ENCODE measurements at regions not wholly inside any gene's neighbourhood (a gene's known extent, or its start where the extent isn't known, plus 50 kb on each side); places are given as distances from the start of the nearest gene placed in this dataset.

DNA sequence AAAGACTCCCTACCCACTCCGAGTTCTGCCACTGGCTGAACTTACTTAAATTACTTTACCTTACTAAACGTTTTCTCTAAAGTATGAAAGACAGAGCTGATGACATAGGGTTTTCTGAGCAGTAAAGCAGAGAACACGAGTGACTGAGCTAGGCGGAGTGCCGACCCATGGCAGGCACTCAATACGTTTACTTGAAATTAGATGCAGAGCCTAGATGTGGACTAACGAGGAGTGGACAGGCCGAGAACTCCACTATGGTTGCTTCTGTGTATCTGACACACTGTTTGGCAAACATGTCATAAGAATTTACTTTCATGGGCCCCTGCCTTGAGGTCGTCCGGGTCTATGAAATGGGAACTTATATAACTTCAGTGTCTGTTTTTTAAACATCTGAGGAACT, 471.0 kb downstream of the STK39 start:
- no peaks in the 10 kb centered on the region for H3K36me3 ChIP-seq (ENCODE audit: insufficient read depth)
- no peak for DNase-seq (ENCODE audit: extremely low spot score)
- no peak overlapping the region for H3K4me3 ChIP-seq (ENCODE audit: low read depth, low read length)
- no peak overlapping the region for H3K27ac ChIP-seq (ENCODE audit: low read depth)
- WGBS, result 63% methylated on average over 10 of the region's 10 CpGs
- no peaks in the 10 kb centered on the region for H3K4me1 ChIP-seq (ENCODE audit: insufficient read depth)

DNA sequence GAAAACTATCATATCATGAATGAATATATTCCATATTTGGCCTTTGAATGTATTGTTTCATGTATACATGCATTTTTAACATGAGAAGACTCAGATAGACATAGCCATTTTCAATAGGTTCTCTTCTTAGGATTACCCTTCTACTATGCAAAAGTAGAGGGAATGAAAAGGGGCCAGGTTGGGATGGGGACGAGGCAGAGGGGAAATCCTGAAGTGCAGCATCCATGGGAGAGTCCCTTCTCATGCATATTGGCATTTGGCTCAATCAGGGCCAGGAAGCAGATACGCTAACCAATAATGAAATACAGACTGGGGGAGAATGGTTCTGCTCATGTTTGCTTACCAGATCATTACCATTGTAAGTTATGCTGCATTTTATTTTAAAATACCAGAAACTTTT, 475.8 kb downstream of the STK39 start:
- no peak overlapping the region for H3K4me3 ChIP-seq (ENCODE audit: low read depth, low read length)
- no peaks in the 10 kb centered on the region for H3K4me1 ChIP-seq (ENCODE audit: insufficient read depth)
- no peak for DNase-seq (ENCODE audit: extremely low spot score)
- WGBS, result 80% methylated on average over 2 of the region's 2 CpGs
- no peaks in the 10 kb centered on the region for H3K36me3 ChIP-seq (ENCODE audit: insufficient read depth)
- H3K27ac ChIP-seq (ENCODE audit: low read depth), result no peak overlapping the region

DNA sequence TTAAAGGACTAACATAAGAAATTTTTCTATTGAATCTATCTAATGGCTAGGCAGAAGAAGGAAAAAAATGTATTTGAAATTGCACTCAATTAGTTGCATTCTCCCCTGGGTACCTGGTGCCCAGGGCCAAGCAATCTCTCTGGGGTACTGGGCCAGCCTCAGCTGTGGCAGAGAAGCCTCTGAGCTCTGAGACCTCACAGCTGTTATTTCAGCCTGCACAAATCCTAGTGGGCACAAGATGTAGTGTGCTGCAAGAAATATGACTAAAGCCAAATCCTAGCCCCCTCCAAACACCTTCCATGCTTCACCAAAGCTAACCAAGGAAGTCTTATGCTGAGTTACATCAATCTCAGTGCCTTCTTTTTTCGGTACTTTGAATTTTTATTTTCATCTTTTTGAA, 478.4 kb downstream of the STK39 start:
- H3K4me1 ChIP-seq (ENCODE audit: insufficient read depth), result no peaks in the 10 kb centered on the region
- no peaks in the 10 kb centered on the region for H3K36me3 ChIP-seq (ENCODE audit: insufficient read depth)
- WGBS, result 92% methylated on average over 1 of the region's 1 CpG
- no peak for DNase-seq (ENCODE audit: extremely low spot score)
- no peak overlapping the region for H3K27ac ChIP-seq (ENCODE audit: low read depth)
- H3K4me3 ChIP-seq (ENCODE audit: low read depth, low read length), result no peak overlapping the region

DNA sequence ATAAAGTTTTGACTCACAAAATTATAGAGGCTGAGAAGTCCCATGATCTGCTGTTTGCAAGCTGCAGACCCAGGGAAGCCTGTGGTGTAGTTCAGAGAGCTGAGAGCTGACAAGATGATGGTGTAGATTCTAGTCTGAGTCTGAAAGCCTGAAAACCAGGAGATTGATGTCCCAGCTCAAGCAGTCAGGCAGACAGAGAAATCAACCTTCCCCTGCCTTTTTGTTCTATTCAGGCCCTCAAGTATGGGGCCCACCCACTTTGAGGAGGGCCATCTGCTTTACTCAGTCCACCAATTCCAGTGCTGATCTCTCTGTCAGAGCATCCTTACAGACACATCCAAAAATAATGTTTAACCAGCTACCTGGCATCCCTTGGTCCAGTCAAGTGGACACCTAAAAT, 479.6 kb downstream of the STK39 start:
- no peak for DNase-seq (ENCODE audit: extremely low spot score)
- H3K4me1 ChIP-seq (ENCODE audit: insufficient read depth), result no peaks in the 10 kb centered on the region
- H3K27ac ChIP-seq (ENCODE audit: low read depth), result no peak overlapping the region
- no peaks in the 10 kb centered on the region for H3K36me3 ChIP-seq (ENCODE audit: insufficient read depth)
- no peak overlapping the region for H3K4me3 ChIP-seq (ENCODE audit: low read depth, low read length)

DNA sequence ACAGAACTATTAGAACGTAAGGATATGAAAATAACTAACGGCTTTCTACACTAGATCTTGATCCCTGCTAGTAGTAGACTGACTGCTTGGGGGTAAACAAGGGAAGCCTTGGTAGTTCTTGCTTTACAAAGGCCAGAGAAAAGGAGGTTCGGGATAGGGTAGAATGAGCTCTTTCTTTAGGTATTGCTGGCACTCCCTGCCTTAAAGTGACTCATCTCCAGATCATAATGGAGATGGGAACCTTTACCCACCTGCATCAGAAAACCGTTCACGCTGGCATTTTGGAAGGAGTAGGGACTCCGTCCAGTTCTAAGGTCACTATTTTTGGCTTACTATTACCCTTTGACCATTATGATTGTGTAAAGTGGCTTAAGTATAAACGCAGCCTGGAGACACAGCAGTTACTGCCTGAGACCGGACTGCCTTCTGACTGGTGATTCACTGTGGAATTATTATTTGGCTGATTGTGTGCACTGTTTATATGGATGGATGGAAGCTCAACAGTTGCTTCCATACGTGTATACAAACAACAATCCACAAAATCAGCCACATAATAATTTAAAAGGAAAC, 482.5 kb downstream of the STK39 start:
- Histone ChIP-seq H3K27ac (ENCODE audit: low read depth) (no peak overlapping the region), H3K4me1 (ENCODE audit: insufficient read depth) (no peaks in the 10 kb centered on the region), H3K4me3 (ENCODE audit: low read depth, low read length) (no peak overlapping the region), H3K36me3 (ENCODE audit: insufficient read depth) (no peaks in the 10 kb centered on the region)
- WGBS, result 86% methylated on average over 9 of the region's 9 CpGs
- no peak for DNase-seq (ENCODE audit: extremely low spot score)

DNA sequence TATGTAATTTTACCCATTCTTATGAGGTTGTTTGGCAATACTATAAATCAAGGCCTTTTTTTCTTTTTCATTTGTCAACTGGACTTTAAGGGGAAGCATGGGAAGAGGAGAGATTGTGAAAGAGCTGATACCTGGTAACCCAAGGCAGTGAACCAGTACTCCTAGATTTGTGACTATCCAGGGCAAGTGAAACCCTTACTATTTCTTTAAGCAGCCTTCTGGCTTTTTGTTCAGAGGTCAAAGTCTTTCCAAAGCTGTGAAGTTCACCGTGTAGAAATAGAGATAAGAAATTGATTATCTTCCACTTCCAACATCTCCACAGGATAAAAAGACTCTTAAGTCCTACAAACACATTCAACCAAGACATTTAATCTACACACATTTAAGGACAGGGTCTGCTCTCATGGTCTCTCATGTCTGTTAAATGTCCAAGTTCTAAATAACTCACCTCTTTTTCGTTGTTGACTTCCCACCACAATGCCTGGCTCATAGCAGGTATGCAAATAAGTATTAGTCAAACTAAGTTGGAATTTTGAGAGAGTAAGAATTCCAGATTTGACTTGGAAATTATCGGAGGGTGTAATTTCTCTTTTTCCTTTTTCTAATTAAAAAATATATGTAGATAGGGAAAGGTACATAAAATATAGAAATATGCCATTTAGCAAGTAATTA, 485.8 kb downstream of the STK39 start:
- no peak for DNase-seq (ENCODE audit: extremely low spot score)
- Histone ChIP-seq H3K27ac (ENCODE audit: low read depth) (no peak overlapping the region), H3K36me3 (ENCODE audit: insufficient read depth) (no peaks in the 10 kb centered on the region), H3K4me3 (ENCODE audit: low read depth, low read length) (no peak overlapping the region), H3K4me1 (ENCODE audit: insufficient read depth) (no peaks in the 10 kb centered on the region)
- 66% methylated on average over 3 of the region's 3 CpGs for WGBS

DNA sequence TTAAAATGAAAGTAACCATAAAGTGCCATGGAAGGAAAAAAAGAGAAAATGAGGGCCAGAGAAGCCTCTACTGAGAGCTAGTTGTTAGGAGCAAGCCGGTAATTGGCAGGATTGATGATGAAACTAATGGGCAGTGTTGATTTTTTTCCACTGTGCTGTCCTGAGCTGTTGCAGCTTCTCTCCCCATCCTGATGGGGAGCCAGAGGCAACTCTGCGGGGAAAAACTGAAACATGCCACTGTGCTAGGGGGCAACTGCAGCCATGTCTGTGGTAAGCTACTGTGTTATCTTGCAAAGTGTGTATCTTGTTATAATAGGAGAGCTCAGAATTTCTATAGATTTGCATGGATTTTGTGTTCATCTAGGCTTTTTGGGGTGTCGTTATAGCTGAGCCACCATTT, 487.9 kb downstream of the STK39 start:
- WGBS, result 94% methylated on average over 3 of the region's 3 CpGs
- Histone ChIP-seq H3K4me1 (ENCODE audit: insufficient read depth) (no peaks in the 10 kb centered on the region), H3K4me3 (ENCODE audit: low read depth, low read length) (no peak overlapping the region), H3K27ac (ENCODE audit: low read depth) (no peak overlapping the region), H3K36me3 (ENCODE audit: insufficient read depth) (no peaks in the 10 kb centered on the region)
- DNase-seq (ENCODE audit: extremely low spot score), result no peak

DNA sequence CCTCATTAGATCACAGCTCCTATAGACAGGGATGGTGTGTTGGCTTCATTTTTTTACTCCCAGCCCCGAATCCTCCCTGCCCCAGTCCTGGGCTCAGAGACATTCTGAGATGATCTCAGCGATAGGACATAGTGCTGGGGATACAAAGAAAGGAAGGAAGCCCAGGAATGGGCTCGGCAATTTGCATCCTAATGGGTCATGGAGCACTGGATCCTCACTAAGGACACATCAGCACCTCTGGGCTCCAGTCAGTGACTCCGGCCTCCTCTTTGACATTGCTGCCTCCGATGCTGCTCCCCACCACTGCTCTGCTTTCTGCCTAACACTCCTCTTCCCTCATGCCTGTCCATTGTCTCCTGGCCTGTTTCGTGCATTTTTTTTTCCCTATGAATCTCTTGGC, 489.1 kb downstream of the STK39 start:
- Histone ChIP-seq H3K4me3 (ENCODE audit: low read depth, low read length) (no peak overlapping the region), H3K27ac (ENCODE audit: low read depth) (no peak overlapping the region), H3K36me3 (ENCODE audit: insufficient read depth) (no peaks in the 10 kb centered on the region), H3K4me1 (ENCODE audit: insufficient read depth) (no peaks in the 10 kb centered on the region)
- no peak for DNase-seq (ENCODE audit: extremely low spot score)
- 75% methylated on average over 6 of the region's 6 CpGs for WGBS

DNA sequence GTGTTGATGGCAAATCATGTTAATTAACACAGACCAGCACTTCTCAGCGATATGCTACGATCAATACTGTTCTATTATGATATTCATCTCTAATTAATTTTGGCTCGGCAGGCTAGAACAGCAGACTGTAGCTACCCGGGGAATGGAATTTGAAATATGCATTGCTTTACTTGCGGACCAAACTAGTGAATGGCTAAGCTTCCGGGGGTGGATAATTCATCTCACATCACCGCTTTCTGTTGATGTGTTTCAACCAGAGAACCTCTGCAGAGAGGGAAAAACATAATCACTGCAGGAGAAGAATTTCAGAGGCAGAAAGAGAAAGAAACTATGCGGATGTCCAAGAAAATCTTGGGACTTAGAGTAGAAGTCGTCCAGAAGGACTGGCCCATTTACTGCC, 490.9 kb downstream of the STK39 start:
- H3K36me3 ChIP-seq (ENCODE audit: insufficient read depth), result no peaks in the 10 kb centered on the region
- 51% methylated on average over 9 of the region's 9 CpGs for WGBS
- no peak overlapping the region for H3K4me3 ChIP-seq (ENCODE audit: low read depth, low read length)
- DNase-seq (ENCODE audit: extremely low spot score), result no peak
- no peak overlapping the region for H3K27ac ChIP-seq (ENCODE audit: low read depth)
- H3K4me1 ChIP-seq (ENCODE audit: insufficient read depth), result no peaks in the 10 kb centered on the region

DNA sequence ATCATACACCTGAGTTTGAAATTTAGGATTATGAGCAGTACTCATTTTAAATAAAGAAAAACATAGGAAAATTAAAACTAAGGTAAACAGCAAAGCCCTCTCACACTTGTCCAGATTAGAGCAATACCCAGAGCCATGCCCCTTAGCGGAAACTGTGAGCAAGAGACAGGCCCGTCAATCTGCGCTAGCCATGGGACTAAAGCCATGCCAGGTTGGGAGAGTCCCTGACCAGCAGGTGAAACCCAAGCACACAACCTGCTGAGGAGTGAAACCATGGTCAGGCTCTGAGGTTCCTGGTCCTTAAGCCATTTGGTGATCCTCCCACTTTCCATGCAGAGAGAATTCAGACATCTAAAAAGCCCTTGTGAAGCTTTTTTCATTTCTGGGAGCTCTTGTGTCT, 494.3 kb downstream of the STK39 start:
- Histone ChIP-seq H3K27ac (ENCODE audit: low read depth) (no peak overlapping the region), H3K4me1 (ENCODE audit: insufficient read depth) (no peaks in the 10 kb centered on the region), H3K36me3 (ENCODE audit: insufficient read depth) (no peaks in the 10 kb centered on the region), H3K4me3 (ENCODE audit: low read depth, low read length) (no peak overlapping the region)
- no peak for DNase-seq (ENCODE audit: extremely low spot score)
- 95% methylated on average over 3 of the region's 3 CpGs for WGBS

DNA sequence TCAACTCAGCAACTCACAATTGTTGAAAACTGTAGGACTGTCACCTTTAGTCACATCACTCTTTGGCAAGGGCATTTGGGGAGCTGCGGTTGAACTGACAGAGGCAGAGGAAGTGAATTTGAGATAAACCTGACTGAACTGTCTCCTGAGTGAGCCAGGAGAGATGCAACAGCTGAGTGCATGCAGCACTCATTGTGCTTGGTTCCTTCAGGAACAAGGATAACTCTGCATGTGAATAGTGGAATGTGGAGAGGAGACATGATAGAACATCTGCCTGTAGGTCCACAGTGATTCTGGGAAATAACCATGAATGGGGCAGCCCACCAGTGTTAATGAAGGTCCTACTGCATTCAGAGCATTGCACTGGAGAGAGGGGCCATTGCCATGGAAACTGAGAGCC, 494.7 kb downstream of the STK39 start:
- no peak overlapping the region for H3K4me3 ChIP-seq (ENCODE audit: low read depth, low read length)
- WGBS, result 15% methylated on average over 1 of the region's 1 CpG
- no peak overlapping the region for H3K27ac ChIP-seq (ENCODE audit: low read depth)
- no peak for DNase-seq (ENCODE audit: extremely low spot score)
- H3K4me1 ChIP-seq (ENCODE audit: insufficient read depth), result no peaks in the 10 kb centered on the region
- H3K36me3 ChIP-seq (ENCODE audit: insufficient read depth), result no peaks in the 10 kb centered on the region

DNA sequence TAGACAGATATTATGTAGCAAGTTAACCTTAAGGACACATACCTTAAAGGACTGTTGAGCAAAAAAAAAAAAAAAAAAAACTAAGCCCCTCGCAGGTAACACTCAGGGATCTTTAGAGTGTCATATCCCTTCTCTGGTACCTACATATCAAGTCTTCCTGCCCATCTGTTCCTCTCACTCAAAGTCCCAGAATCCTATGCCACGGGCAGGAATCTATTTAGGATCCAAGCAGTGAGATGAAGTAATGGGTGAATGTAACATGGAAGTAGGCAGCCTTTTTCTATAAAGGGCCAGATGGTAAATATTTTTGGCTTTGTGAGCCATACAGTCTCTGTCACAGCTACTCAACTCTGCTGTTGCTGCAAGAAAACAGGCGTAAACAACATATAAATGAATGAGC, 496.7 kb downstream of the STK39 start:
- WGBS, result 86% methylated on average over 3 of the region's 3 CpGs
- no peaks in the 10 kb centered on the region for H3K36me3 ChIP-seq (ENCODE audit: insufficient read depth)
- H3K4me1 ChIP-seq (ENCODE audit: insufficient read depth), result no peaks in the 10 kb centered on the region
- no peak overlapping the region for H3K27ac ChIP-seq (ENCODE audit: low read depth)
- no peak overlapping the region for H3K4me3 ChIP-seq (ENCODE audit: low read depth, low read length)
- no peak for DNase-seq (ENCODE audit: extremely low spot score)

DNA sequence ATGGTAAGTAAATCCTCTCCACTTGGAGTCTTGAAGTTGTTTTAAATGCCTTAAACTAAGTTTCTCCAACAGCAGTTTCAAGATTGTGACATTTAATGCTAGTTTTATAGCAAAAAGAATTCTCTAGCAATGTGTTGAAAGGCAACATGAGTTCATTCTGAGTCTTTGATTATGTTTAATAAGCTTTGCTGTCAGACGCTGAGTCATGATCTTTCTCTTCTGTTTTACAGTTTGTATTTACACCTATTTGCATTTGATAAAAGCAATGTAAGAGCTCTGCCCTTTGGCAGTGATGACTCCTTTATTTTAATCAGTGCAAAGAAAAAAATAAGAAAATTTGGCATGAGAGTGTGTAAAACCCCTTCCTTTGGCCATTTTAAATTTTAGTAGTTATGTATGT, 497.7 kb downstream of the STK39 start:
- 23% methylated on average over 1 of the region's 1 CpG for WGBS

DNA sequence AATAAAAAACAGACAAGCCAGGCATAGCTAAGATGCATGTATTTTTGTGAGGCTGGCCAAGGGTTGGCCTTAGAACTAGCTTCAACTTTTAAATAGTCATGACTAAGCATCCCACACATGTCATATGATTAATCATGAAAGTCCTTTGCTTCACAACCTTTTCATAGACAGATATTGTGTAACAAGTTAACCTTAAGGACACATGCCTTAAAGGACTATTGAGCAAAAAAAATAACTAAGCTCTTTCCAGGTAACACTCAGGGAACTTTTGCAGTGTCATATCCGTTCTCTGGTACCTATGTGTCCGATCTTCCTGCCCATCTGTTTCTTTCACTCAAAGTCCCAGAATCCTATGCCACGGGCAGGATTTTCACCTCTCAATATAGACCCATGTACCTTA, 498.4 kb downstream of the STK39 start:
- DNase-seq (ENCODE audit: extremely low spot score), result no peak
- H3K4me1 ChIP-seq (ENCODE audit: insufficient read depth), result no peaks in the 10 kb centered on the region
- no peak overlapping the region for H3K27ac ChIP-seq (ENCODE audit: low read depth)
- WGBS, result 91% methylated on average over 3 of the region's 3 CpGs
- H3K36me3 ChIP-seq (ENCODE audit: insufficient read depth), result no peaks in the 10 kb centered on the region
- no peak overlapping the region for H3K4me3 ChIP-seq (ENCODE audit: low read depth, low read length)

More for the DNA sequence above, 497.7 kb downstream of the STK39 start:
- H3K4me3 ChIP-seq (ENCODE audit: low read depth, low read length), result no peak overlapping the region
- no peak for DNase-seq (ENCODE audit: extremely low spot score)
- H3K27ac ChIP-seq (ENCODE audit: low read depth), result no peak overlapping the region
- H3K36me3 ChIP-seq (ENCODE audit: insufficient read depth), result no peaks in the 10 kb centered on the region
- H3K4me1 ChIP-seq (ENCODE audit: insufficient read depth), result no peaks in the 10 kb centered on the region

DNA sequence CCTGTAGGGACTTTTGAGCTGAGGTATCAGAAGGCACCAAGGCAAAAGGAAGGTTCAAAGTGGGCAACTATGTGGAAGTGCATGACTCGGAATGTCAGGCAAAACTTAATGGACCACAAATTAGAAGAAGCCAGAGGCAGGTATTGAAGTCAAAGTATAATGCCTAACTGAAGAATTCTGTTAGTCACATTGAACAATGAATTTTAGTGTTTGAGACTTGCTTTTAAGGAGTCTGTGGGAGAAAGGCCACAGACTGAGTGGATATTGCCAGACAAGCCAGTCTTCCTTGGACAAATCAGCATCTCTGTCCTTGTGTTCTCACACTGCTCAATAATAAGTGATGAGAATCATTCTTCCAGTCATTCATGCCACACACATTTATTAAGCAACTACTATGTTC, 498.9 kb downstream of the STK39 start:
- DNase-seq (ENCODE audit: extremely low spot score), result no peak
- no peaks in the 10 kb centered on the region for H3K4me1 ChIP-seq (ENCODE audit: insufficient read depth)
- WGBS, result 96% methylated on average over 1 of the region's 1 CpG
- H3K36me3 ChIP-seq (ENCODE audit: insufficient read depth), result no peaks in the 10 kb centered on the region
- no peak overlapping the region for H3K4me3 ChIP-seq (ENCODE audit: low read depth, low read length)
- no peak overlapping the region for H3K27ac ChIP-seq (ENCODE audit: low read depth)
